HG03378 (cell line): ENCODE measurements at regions not wholly inside any gene's neighbourhood (a gene's known extent, or its start where the extent isn't known, plus 50 kb on each side); places are given as distances from the start of the nearest gene placed in this dataset.

Experiments used
- ATAC-seq: cut with Tn5 transposase; IDR thresholded peaks from one replicate; pipeline ENCODE4 v1.9.1; 2021; ENCODE audit warnings: mild to moderate bottlenecking, moderate library complexity; ENCODE audit not compliant: unreplicated experiment

DNA sequence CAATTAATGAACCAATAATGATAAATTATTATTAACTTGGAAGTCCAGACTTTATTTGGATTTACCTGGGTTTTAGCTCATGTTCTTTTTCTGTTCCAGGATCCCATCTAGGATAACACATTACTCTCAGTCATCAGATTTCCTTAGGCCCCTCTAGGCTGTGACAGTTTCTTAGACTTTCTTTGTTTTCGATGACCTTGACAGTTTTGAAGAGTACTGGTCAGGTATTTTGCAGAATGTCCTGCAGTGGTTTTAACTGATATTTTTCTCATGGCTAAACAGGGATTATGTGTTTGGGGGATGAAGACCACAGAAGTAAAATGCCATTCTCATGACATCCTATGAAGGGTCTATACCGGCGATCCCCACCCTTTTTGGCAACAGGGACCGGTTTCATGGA is 144.0 kb downstream of the NAV1 start:
- no peak for ATAC-seq

- ATAC-seq: no peak
Observed at GRCh38 chr1:201683397-201683796, 144.5 kb downstream of the NAV1 start.

DNA sequence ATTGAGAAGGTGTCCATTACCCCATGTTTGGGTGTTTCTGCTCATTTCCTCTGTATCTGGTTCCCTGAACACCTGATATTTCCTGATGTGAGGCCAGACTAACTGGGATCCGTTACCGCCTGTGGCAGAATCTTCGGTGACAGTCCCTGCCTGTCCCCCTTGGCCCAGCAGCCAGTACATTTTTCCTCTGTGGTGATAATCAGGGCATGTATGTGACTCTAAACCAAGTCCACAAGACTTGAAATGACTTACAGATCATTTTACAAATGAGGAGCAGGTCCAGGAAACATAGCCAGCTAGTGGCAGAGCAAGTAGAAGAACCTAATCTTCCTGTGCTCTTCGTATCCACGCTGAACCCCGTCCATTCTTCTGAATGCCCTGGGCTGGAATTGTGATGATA is 143.5 kb upstream of the IPO9 start:
- ATAC-seq: no peak

GRCh38 chr1:201686714-201687455 is 142.1 kb upstream of the IPO9 start:
- ATAC-seq: no peak

DNA sequence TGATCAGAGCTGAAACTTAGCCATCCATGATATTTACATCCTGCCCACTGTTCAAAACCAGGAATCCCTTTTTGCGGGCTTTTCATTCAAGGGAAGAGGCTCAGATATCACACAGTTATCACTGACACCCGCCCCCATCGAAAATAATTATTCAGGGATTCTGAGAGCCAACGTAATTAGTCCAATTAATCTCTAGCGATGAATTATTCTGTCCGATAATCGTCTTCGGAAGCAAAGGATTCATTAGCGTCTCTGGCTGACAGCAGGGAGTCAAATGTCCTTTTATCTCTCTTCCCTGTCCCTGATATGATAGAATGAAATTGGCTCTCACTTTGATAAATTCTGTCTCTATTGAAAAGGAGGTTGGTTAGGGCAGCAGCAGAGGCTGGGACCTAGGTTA is 140.4 kb upstream of the IPO9 start:
- ATAC-seq: no peak

DNA sequence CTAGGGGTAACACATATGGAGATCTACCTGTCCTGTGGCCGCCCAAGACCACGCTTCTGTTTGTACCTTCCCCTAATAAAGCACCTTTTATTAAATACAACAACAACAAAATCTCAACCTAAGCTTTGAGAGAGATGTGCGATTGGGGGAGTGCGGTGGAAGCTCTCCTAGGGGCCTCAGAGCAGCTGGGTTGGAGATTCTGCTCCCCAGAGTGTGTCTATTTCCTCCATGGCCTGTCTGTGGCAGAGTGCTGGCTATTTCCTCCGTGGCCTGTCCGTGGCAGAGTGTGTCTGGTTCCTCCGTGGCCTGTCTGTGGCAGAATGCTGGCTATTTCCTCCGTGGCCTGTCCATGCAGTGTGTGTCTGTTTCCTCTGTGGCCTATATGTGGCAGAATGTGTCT is 139.3 kb upstream of the IPO9 start:
- ATAC-seq: no peak

GRCh38 chr1:201690528-201690927 is 138.4 kb upstream of the IPO9 start:
- ATAC-seq: no peak

DNA sequence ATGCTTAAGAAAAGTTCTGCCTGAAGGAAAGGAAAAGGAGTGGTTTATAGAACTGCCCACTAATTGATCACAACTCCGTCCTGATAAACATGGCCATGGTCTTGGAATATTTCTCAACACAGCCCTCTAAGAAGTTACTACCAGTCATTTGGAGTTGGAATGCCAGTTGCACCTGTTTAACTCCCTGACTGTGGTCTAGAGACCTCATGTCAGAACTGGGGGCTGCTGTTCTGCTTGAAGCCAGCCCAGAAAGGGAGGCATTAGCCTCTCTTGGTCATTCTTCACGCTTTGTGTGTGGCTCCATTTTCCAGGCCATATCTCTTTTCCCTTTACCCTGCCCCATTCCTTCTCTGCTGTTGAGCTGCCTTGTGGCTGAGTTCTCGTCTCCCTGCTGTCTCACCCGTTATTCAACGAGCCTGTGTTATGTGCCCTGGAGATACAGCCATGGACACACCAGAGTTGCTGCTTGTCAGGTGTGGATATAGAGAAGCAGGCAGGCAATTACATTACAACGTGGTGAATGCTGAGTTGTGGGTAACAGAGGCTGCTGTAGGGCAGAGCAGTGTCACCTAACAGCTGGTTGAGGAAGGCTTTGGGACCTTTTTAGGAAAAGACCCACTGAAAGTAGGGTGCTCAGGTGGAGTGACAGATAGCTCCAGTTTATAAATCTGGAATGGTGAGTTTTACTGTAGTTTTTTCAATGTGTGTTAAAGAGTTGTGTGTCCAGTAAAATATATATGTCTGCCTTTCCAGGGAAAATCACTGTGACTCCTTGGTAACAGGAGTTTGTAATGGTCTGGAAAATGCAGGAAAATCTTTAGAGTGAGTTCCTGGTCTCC is 137.0 kb upstream of the IPO9 start:
- no peak for ATAC-seq

DNA sequence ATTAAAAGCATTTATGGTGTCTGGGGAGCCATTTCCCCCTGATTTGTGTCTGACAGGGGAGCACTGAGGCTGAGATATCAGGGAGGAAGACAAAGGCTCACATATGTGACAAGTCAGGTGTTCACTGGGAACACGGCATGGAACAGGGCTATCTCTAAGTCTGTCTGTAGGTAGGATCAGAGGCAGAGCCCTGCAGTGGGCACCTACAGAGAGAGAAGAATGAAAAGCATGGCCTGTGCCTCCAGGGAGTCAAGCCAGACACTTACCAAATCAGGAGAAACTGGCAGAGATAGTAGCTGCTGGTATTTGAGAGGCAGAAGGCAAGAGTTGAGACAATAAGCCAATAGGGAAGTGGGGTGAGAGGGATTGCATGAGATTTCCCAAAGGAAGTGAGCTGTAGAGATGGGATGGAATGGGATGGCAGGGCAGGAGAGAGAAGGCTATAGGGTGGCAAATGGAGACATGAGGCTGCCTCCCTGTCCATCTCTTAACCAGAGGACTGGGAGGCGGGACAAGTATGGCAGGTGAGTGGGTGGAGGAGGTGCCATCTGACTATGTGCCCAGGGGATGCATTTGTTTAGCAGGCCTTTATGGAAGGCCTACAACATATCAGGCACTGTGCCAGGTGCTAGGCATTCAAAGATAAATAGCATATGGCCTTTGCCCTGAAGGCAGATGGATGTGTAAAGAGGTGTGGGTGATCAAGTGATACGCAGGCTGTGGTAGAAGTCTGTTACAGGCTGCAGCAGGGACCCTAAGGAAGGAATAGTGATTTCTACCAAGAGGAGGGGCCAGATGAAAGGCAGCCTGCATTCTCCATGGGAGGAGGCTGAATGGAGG is 136.2 kb upstream of the IPO9 start:
- no peak for ATAC-seq

GRCh38 chr1:201693890-201694607 is 134.9 kb upstream of the IPO9 start:
- ATAC-seq: no peak

DNA sequence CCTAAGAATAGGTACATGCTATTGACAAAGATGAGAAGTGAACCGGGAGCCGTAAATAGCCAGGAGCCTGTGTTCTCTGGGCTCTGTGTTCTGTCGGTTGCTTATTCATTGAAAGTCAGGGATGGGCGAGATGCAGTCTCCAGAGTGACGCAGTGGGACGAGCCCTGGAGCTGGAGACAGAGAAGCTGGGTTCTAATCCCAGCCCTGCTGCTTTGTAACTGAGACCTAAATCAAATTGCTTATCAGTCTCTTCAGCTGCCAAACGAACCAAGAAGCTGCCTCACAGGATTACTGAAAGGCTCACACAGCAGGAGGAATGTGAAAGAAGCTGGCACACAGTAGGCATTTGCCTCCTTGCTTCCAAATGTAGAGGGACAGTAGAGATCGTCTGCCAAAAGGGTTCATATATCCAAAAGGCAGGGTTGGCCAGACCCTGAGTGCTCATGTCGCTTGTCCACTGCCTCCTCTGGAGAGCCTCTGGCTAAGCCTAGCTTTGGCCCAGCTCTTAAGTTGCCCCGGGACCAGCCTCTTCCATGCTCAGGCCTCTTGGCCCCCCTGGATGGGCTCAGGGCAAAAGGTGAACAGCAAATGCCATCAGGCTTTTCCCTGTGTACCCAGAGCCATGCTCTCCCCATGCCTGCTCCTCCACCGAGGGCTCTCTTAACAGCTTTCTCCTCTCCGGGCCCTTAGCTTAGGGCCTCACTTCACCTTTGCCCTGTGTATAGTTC is 134.2 kb upstream of the IPO9 start:
- no peak for ATAC-seq

DNA sequence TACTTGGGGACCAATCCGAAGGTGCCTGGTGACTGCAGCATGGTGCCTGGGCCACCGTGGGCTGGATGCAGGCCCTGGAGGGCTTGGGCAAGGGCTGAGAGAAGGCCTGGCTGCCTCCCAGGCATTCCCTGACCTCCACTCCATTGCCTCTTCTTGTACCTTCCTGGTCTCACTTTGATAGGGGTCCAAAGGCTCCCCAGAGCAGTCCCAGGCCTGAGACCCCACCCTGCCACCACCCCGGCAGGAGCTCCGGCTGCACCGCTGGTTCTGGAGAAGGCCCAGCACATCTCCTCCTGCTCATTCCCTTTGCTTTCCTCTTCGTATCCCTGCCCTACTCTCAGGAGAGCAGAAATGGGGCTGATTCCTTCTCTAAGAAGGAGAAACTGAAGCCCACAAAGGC is 133.3 kb upstream of the IPO9 start:
- no peak for ATAC-seq

- ATAC-seq: no peak
Observed at GRCh38 chr1:201696217-201696761, 132.7 kb upstream of the IPO9 start.

DNA sequence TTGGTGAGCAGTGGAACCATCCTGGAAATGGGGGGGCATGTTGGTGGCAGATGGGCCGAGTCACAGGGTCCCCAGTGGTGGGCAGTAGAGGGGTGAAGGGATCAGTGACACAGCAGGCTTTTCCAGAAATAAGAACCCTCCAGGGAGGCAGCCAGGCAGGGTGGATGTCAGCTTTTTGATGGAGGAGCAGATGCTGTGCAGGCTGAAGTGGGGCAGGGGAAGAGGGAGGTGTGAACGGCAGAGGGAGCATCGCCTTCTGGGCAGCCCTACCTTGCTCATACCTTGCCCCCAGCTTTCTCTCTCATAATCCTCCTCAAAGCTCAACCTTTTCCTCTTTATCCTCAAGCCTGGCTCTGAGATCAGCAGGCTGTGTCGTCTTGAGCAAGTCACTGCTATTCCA is 131.8 kb upstream of the IPO9 start:
- ATAC-seq: no peak

- no peak for ATAC-seq
Observed at GRCh38 chr1:201701831-201702230, 127.1 kb upstream of the IPO9 start.

- ATAC-seq: no peak
Observed at GRCh38 chr1:201702936-201703335, 126.0 kb upstream of the IPO9 start.

- ATAC-seq: peak; percentile 58
Observed at GRCh38 chr1:201703621-201704438, 125.1 kb upstream of the IPO9 start.

GRCh38 chr1:201704439-201704792 is 124.5 kb upstream of the IPO9 start:
- no peak for ATAC-seq

- ATAC-seq: no peak
Observed at GRCh38 chr1:201705389-201705788, 123.6 kb upstream of the IPO9 start.
